ENCODE measurements at regions not wholly inside any gene's neighbourhood (a gene's known extent, or its start where the extent isn't known, plus 50 kb on each side); places are given as distances from the start of the nearest gene placed in this dataset.

DNA sequence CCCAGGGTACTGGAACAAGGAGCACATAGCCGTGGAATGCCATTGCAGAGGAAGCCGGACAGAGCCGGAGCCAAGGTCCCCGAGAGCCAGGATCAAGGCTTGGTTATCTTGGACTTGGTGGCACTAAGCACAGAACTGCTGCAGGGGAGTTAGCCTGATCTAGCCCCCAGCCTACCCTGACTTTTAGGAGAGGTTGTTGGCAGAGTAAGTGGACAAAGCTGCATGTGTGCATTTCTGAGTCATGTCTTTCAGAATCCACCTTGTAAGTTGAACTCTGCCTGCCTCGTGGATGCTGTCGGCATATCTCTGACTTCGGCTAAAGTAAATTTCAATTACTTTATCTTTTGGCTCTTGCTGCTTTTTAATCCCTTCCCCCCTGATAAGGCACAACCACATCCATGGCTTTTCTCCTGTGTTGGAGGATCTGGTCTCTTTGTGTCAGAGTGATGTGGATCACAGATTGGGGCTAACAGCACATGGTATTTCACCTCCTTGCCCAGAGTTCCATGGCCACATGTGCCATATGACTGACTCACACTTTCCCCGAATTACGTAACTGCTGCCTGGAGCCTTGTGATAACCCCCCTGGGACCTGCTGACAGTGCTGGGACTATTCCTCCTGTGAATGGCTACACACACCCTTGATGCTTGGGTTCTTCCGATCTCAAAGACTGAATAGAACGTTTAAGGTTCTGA lies 240.3 kb downstream of the EMP1 start (continued):
- TF ChIP-seq EGR1 (IDR thresholded peaks at IDR 0.05; ENCODE audit: low read depth in 2 of 2): no peak
- TF ChIP-seq, protein P1, sequence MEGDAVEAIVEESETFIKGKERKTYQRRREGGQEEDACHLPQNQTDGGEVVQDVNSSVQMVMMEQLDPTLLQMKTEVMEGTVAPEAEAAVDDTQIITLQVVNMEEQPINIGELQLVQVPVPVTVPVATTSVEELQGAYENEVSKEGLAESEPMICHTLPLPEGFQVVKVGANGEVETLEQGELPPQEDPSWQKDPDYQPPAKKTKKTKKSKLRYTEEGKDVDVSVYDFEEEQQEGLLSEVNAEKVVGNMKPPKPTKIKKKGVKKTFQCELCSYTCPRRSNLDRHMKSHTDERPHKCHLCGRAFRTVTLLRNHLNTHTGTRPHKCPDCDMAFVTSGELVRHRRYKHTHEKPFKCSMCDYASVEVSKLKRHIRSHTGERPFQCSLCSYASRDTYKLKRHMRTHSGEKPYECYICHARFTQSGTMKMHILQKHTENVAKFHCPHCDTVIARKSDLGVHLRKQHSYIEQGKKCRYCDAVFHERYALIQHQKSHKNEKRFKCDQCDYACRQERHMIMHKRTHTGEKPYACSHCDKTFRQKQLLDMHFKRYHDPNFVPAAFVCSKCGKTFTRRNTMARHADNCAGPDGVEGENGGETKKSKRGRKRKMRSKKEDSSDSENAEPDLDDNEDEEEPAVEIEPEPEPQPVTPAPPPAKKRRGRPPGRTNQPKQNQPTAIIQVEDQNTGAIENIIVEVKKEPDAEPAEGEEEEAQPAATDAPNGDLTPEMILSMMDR (IDR thresholded peaks at IDR 0.05; ENCODE audit: low read depth, low read length, missing input control): no peak
- no peak for TF ChIP-seq NR2F2 (IDR thresholded peaks at IDR 0.05)
- no peak for TF ChIP-seq RXRA (IDR thresholded peaks at IDR 0.05)

DNA sequence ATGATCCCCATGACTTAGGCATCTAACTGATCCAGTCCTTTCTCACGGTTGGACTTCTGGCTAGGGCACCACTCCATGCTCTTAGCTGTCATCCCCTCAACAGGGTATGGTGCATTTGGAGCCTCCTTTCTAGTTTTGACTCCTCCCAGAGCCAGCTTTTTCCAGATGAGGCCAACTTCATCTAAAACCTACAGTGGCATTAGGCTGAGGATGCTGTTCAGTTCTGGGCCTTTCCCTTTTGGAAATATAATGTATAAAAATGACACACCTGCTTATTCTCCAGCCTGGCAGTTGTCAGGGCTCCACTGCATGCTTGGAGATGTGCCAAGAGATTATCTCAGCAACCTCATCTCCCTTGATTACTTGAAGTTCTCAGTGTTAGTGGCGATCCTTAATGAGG lies 239.7 kb downstream of the EMP1 start:
- 80% methylated on average over 2 of the region's 2 CpGs for WGBS
- no peak for DNase-seq (ENCODE audit: low spot score)

DNA sequence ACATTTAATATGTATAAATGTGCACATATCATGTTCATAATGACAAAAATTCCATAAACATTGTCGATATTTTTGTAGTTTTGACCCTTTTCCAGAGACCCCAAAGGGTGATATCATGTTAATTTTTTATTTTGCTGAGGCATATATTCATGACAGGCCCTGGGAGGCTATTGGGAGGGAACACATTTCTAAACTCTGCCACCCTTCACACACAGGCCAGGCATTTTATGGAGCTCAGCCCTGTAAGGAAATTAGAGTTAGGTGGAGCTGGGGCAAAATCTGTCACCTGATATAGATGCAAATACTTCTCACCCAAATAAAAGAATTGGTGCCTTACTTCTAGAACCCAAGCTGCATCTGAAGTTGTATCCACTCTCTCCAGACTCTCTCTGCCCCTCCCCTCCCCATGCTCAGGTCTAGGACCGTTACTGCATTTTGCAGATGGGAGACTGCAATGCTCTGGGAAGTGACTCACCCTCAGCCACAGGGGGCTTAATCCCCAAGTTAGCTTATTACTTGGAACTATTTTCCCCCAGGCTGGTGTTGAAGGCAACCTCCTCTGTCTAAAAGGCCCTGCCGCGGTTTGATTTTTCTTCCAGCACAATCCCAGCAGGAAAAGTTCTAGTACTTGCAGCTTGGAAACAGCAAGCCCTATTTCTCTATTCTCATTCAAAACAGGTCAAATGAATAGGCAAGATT lies 238.9 kb downstream of the EMP1 start:
- WGBS: 68% methylated on average over 4 of the region's 4 CpGs
- TF ChIP-seq FOXA1 (IDR thresholded peaks at IDR 0.05): no peak
- no peak for TF ChIP-seq TAF1 (conservative IDR thresholded peaks at IDR 0.05)
- no peak for TF ChIP-seq HNF4G (IDR thresholded peaks at IDR 0.05)
- TF ChIP-seq, protein P2, sequence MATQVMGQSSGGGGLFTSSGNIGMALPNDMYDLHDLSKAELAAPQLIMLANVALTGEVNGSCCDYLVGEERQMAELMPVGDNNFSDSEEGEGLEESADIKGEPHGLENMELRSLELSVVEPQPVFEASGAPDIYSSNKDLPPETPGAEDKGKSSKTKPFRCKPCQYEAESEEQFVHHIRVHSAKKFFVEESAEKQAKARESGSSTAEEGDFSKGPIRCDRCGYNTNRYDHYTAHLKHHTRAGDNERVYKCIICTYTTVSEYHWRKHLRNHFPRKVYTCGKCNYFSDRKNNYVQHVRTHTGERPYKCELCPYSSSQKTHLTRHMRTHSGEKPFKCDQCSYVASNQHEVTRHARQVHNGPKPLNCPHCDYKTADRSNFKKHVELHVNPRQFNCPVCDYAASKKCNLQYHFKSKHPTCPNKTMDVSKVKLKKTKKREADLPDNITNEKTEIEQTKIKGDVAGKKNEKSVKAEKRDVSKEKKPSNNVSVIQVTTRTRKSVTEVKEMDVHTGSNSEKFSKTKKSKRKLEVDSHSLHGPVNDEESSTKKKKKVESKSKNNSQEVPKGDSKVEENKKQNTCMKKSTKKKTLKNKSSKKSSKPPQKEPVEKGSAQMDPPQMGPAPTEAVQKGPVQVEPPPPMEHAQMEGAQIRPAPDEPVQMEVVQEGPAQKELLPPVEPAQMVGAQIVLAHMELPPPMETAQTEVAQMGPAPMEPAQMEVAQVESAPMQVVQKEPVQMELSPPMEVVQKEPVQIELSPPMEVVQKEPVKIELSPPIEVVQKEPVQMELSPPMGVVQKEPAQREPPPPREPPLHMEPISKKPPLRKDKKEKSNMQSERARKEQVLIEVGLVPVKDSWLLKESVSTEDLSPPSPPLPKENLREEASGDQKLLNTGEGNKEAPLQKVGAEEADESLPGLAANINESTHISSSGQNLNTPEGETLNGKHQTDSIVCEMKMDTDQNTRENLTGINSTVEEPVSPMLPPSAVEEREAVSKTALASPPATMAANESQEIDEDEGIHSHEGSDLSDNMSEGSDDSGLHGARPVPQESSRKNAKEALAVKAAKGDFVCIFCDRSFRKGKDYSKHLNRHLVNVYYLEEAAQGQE (IDR thresholded peaks at IDR 0.05): no peak
- TF ChIP-seq, protein P3, sequence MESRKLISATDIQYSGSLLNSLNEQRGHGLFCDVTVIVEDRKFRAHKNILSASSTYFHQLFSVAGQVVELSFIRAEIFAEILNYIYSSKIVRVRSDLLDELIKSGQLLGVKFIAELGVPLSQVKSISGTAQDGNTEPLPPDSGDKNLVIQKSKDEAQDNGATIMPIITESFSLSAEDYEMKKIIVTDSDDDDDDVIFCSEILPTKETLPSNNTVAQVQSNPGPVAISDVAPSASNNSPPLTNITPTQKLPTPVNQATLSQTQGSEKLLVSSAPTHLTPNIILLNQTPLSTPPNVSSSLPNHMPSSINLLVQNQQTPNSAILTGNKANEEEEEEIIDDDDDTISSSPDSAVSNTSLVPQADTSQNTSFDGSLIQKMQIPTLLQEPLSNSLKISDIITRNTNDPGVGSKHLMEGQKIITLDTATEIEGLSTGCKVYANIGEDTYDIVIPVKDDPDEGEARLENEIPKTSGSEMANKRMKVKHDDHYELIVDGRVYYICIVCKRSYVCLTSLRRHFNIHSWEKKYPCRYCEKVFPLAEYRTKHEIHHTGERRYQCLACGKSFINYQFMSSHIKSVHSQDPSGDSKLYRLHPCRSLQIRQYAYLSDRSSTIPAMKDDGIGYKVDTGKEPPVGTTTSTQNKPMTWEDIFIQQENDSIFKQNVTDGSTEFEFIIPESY (IDR thresholded peaks at IDR 0.05): no peak

More for the DNA sequence above, 239.7 kb downstream of the EMP1 start:
- Histone ChIP-seq H3K9me3 (ENCODE audit: control insufficient read depth in 4 of 4, low read length in 3 of 4) (no peaks in the 10 kb centered on the region), H3K4me1 (ENCODE audit: control insufficient read depth in 4 of 4, insufficient read depth in 4 of 4, low read length in 3 of 4) (peaks cover 12 to 31% (median 17%) of the 10 kb centered on the region in 4 donors), H3K9ac (ENCODE audit: low read depth in 1 of 2, low read length in 2 of 2) (no peak overlapping the region), H3K27ac (ENCODE audit: low read depth in 1 of 2, low read length in 2 of 2) (no peak overlapping the region), H3K36me3 (ENCODE audit: control insufficient read depth in 4 of 4, insufficient read depth in 3 of 4, low read depth in 1 of 4, low read length in 3 of 4) (no peaks in the 10 kb centered on the region), H3K27me3 (ENCODE audit: control insufficient read depth in 4 of 4, insufficient read depth in 4 of 4, low read length in 3 of 4) (no peaks in the 10 kb centered on the region), H3K4me3 (ENCODE audit: low read depth in 1 of 3, low read length in 3 of 3) (no peak overlapping the region)
- TF ChIP-seq JUND (IDR thresholded peaks at IDR 0.05) (no peak), HNF4A (conservative IDR thresholded peaks at IDR 0.05) (no peak), FOXA2 (IDR thresholded peaks at IDR 0.05) (no peak), EGR1 (IDR thresholded peaks at IDR 0.05; ENCODE audit: low read depth in 2 of 2) (no peak), TAF1 (conservative IDR thresholded peaks at IDR 0.05) (no peak)
- TF ChIP-seq, protein P3 (IDR thresholded peaks at IDR 0.05): no peak
- TF ChIP-seq, protein P1 (IDR thresholded peaks at IDR 0.05; ENCODE audit: low read depth, low read length, missing input control): no peak

More for the DNA sequence above, 238.9 kb downstream of the EMP1 start:
- Histone ChIP-seq H3K27me3 (ENCODE audit: control insufficient read depth in 4 of 4, insufficient read depth in 4 of 4, low read length in 3 of 4) (no peaks in the 10 kb centered on the region), H3K36me3 (ENCODE audit: control insufficient read depth in 4 of 4, insufficient read depth in 3 of 4, low read depth in 1 of 4, low read length in 3 of 4) (no peaks in the 10 kb centered on the region), H3K27ac (ENCODE audit: low read depth in 1 of 2, low read length in 2 of 2) (no peak overlapping the region), H3K4me1 (ENCODE audit: control insufficient read depth in 4 of 4, insufficient read depth in 4 of 4, low read length in 3 of 4) (peaks cover 8 to 24% (median 11%) of the 10 kb centered on the region in 4 donors), H3K4me3 (ENCODE audit: low read depth in 1 of 3, low read length in 3 of 3) (no peak overlapping the region), H3K9ac (ENCODE audit: low read depth in 1 of 2, low read length in 2 of 2) (no peak overlapping the region), H3K9me3 (ENCODE audit: control insufficient read depth in 4 of 4, low read length in 3 of 4) (no peaks in the 10 kb centered on the region)
- no peak for DNase-seq (ENCODE audit: low spot score)

Data from liver (tissue), 8 donors.